Endothelial cell of umbilical vein (primary cell): ENCODE measurements at regions not wholly inside any gene's neighbourhood (a gene's known extent, or its start where the extent isn't known, plus 50 kb on each side); places are given as distances from the start of the nearest gene placed in this dataset.

Experiments
- BruUV-seq: library from RNA; stranded (reverse); fragments of 400-500 nt; replicated peaks from 2 replicates; lab custom pipeline; 2021; lab: Mats Ljungman, UMichigan
- CTCF ChIA-PET: fragments of 300-600, 350-600 bp; sonication (Branson Sonifier 250); formaldehyde crosslinking; loops from one replicate; lab custom pipeline; 2021; ENCODE audit warnings: antibody characterized with exemption, inconsistent platforms; lab: Charles Lee
- POLR2A ChIA-PET: fragments of 300-600, 350-600 bp; sonication (Branson Sonifier 250); formaldehyde crosslinking; loops from one replicate; lab custom pipeline; 2021; ENCODE audit warnings: antibody characterized with exemption, inconsistent platforms; lab: Charles Lee
- DNase-seq: peaks from one replicate; pipeline ENCODE4 v3.0.0-alpha.2; 2011; ENCODE audit warnings: low read depth, low spot score
- FAIRE-seq: peaks from 2 replicates; lab custom pipeline; 2011; peaks lifted over from hg19 to GRCh38; lab: Jason Lieb, UNC
- H2AFZ ChIP-seq: 2 replicates; pipeline ENCODE4 v1.6.0; 2012; ENCODE audit warnings: low read depth, low read length, control low read depth, inconsistent platforms
- H3K27ac ChIP-seq: 2 replicates; pipeline ENCODE4 v1.5.1; 2011; ENCODE audit warnings: low read depth, mild to moderate bottlenecking, control low read depth, low read length, moderate library complexity; ENCODE audit not compliant: insufficient read depth
- H3K27me3 ChIP-seq, 2 experiments: 2 replicates each; pipeline versions ENCODE4 v1.6.0 to v1.6.1; 2011; ENCODE audit warnings: low read length in 2 of 2, mixed read lengths in 1 of 2; ENCODE audit not compliant: control insufficient read depth in 2 of 2, insufficient read depth in 2 of 2
- H3K36me3 ChIP-seq, 2 experiments: 2 replicates in 1 of 2; 3 replicates in 1 of 2; pipeline ENCODE4 v1.5.1; 2011; ENCODE audit warnings: low read length in 2 of 2, mild to moderate bottlenecking in 1 of 2, moderate library complexity in 1 of 2; ENCODE audit not compliant: control insufficient read depth in 2 of 2, insufficient read depth in 2 of 2; ENCODE audit errors: extremely low read depth in 1 of 2
- H3K4me1 ChIP-seq: 3 replicates; pipeline ENCODE4 v1.5.1; 2011; ENCODE audit warnings: mild to moderate bottlenecking, low read length; ENCODE audit not compliant: control insufficient read depth, insufficient read depth; ENCODE audit errors: extremely low read depth
- H3K4me2 ChIP-seq: 2 replicates; pipeline ENCODE4 v1.6.1; 2011; ENCODE audit warnings: low read length, control low read depth, mixed read lengths; ENCODE audit not compliant: insufficient read depth
- H3K4me3 ChIP-seq, 3 experiments: fragments of 200-600 bp in 1 of 3; sonication (generic), shearing (Covaris generic) in 1 of 3; replicated peaks in 1 of 3; 2 replicates each; pipeline ENCODE4 v1.5.1; 2011 to 2016; ENCODE audit warnings: control low read depth in 3 of 3, low read length in 3 of 3, mild to moderate bottlenecking in 2 of 3, inconsistent platforms in 1 of 3, low read depth in 1 of 3, moderate library complexity in 1 of 3; ENCODE audit not compliant: insufficient read depth in 1 of 3
- H3K79me2 ChIP-seq: 2 replicates; pipeline ENCODE4 v1.6.0; 2012; ENCODE audit warnings: low read length, inconsistent platforms; ENCODE audit not compliant: control insufficient read depth, insufficient read depth
- H3K9ac ChIP-seq: replicated peaks from 2 replicates; pipeline ENCODE3; 2011; ENCODE audit warnings: low read length, control low read depth; ENCODE audit not compliant: insufficient read depth; ENCODE audit errors: extremely low read depth
- H3K9me1 ChIP-seq: replicated peaks from 3 replicates; pipeline ENCODE4 v1.6.0; 2011; ENCODE audit warnings: mild to moderate bottlenecking, low read length; ENCODE audit not compliant: control insufficient read depth, insufficient read depth; ENCODE audit errors: extremely low read depth
- H3K9me3 ChIP-seq: replicated peaks from 2 replicates; pipeline ENCODE4 v1.5.1; 2012; ENCODE audit warnings: low read length, inconsistent platforms; ENCODE audit not compliant: control insufficient read depth, insufficient read depth
- H4K20me1 ChIP-seq: replicated peaks from 2 replicates; pipeline ENCODE3; 2011; ENCODE audit warnings: mild to moderate bottlenecking, low read length; ENCODE audit not compliant: control insufficient read depth, insufficient read depth; ENCODE audit errors: extremely low read depth
- EZH2 ChIP-seq: IDR thresholded peaks from 2 replicates; pipeline ENCODE4 v1.6.1; 2012; ENCODE audit warnings: borderline replicate concordance, low read depth, mild to moderate bottlenecking, moderate library complexity, low read length, inconsistent platforms; ENCODE audit not compliant: severe bottlenecking
- FOS ChIP-seq: IDR thresholded peaks from 2 replicates; pipeline ENCODE4 v1.6.1; 2011; ENCODE audit warnings: mild to moderate bottlenecking, low read length, moderate library complexity, borderline replicate concordance; ENCODE audit not compliant: insufficient read depth
- GATA2 ChIP-seq: IDR thresholded peaks from 2 replicates; pipeline ENCODE4 v1.7.0; 2011; ENCODE audit warnings: low read depth, mild to moderate bottlenecking, moderate library complexity, mixed read lengths, low read length; ENCODE audit not compliant: insufficient read length, insufficient read depth
- JUN ChIP-seq: IDR thresholded peaks from 2 replicates; pipeline ENCODE4 v1.6.1; 2011; ENCODE audit warnings: borderline replicate concordance, low read depth; ENCODE audit not compliant: insufficient read length, insufficient read depth
- MYC ChIP-seq: IDR thresholded peaks from one replicate; pipeline ENCODE4 v1.6.1; 2011; ENCODE audit warnings: mild to moderate bottlenecking, low read depth, low read length
- POLR2A ChIP-seq: IDR thresholded peaks from 2 replicates; pipeline ENCODE4 v1.6.1; 2012; ENCODE audit warnings: low read depth, mild to moderate bottlenecking, control low read depth, low read length
- POLR2AphosphoS5 ChIP-seq: IDR thresholded peaks from 2 replicates; pipeline ENCODE4 v1.6.1; 2012; ENCODE audit warnings: low read depth, mild to moderate bottlenecking, control low read depth, low read length, moderate library complexity; ENCODE audit not compliant: insufficient read depth
- dilution Hi-C: fragments of 300-500 bp; cut with MboI; formaldehyde crosslinking; loops from one replicate; pipeline ENCODE4 v1.15.0; 2019; ENCODE audit warnings: low sequenced_read_pairs; ENCODE audit not compliant: extremely low pct_ligation_motif_present
- intact Hi-C: fragments of 100-400 bp; cut with micrococcal nuclease; formaldehyde crosslinking; loops from one replicate; pipeline ENCODE4 v1.10.0; 2022
- TF ChIP-seq, protein P1 (sequence below): IDR thresholded peaks from 2 replicates; pipeline ENCODE4 v1.6.1; 2011; ENCODE audit not compliant: insufficient read depth, insufficient read length
- TF ChIP-seq, protein P2 (sequence below), 2 donors: IDR thresholded peaks; 1 replicate in 1 of 2; 2 replicates in 1 of 2; pipeline ENCODE4 v1.5.1; 2011; ENCODE audit warnings: low read length in 2 of 2, mild to moderate bottlenecking in 2 of 2, moderate library complexity in 2 of 2, control low read depth in 1 of 2, inconsistent platforms in 1 of 2, low read depth in 1 of 2; ENCODE audit not compliant: insufficient read depth in 1 of 2; ENCODE audit errors: extremely low read depth in 1 of 2

DNA sequence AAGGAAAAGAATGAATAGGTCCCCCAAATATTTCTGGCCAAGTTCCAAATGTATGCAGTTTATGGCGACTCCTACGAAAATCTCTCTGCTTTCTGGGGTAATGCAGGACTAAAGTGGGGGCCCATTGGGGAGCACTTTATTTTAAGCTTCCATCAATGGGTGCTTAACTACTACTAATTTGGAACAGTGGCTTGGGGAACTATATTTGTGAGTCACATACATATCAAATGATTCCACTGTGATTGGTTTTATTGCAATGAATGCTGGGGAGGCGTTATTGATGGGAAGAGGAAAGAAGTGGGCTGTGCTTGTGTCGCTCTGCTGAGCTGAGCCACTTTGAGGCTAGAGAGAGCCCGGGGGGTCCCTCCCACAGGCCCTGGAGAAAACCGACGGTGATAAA lies 560.4 kb upstream of the SALL3 start:
- Histone ChIP-seq H3K4me1 (no peaks in the 10 kb centered on the region), H3K27ac (no peak overlapping the region), H3K4me2 (no peak overlapping the region), H4K20me1 (no peaks in the 10 kb centered on the region), H3K36me3 (no peaks in the 10 kb centered on the region), H3K9me1 (no peaks in the 10 kb centered on the region), H3K4me3 (no peak overlapping the region), H3K27me3 (no peaks in the 10 kb centered on the region), H3K79me2 (no peaks in the 10 kb centered on the region), H2AFZ (no peak overlapping the region), H3K9me3 (peaks cover 6% of the 10 kb centered on the region), H3K9ac (no peak overlapping the region)
- CTCF ChIA-PET: no interaction called here
- POLR2A ChIA-PET: no interaction called here
- BruUV-seq: no TSS peak
- TF ChIP-seq, protein P1, sequence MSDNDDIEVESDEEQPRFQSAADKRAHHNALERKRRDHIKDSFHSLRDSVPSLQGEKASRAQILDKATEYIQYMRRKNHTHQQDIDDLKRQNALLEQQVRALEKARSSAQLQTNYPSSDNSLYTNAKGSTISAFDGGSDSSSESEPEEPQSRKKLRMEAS: no peak
- TF ChIP-seq POLR2A (no peak), POLR2AphosphoS5 (no peak), JUN (no peak), FOS (no peak), MYC (no peak), EZH2 (no peak), GATA2 (no peak)
- TF ChIP-seq, protein P2, sequence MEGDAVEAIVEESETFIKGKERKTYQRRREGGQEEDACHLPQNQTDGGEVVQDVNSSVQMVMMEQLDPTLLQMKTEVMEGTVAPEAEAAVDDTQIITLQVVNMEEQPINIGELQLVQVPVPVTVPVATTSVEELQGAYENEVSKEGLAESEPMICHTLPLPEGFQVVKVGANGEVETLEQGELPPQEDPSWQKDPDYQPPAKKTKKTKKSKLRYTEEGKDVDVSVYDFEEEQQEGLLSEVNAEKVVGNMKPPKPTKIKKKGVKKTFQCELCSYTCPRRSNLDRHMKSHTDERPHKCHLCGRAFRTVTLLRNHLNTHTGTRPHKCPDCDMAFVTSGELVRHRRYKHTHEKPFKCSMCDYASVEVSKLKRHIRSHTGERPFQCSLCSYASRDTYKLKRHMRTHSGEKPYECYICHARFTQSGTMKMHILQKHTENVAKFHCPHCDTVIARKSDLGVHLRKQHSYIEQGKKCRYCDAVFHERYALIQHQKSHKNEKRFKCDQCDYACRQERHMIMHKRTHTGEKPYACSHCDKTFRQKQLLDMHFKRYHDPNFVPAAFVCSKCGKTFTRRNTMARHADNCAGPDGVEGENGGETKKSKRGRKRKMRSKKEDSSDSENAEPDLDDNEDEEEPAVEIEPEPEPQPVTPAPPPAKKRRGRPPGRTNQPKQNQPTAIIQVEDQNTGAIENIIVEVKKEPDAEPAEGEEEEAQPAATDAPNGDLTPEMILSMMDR (IDR thresholded peaks at IDR 0.05; ENCODE audit: extremely low read depth in 1 of 2, insufficient read depth in 1 of 2, low read depth in 1 of 2, low read length in 2 of 2): no peak
- intact Hi-C loops: no loop called here
- dilution Hi-C loops: no loop called here
- FAIRE-seq: no peak
- no peak for DNase-seq
